ENCODE measurements at regions not wholly inside any gene's neighbourhood (a gene's known extent, or its start where the extent isn't known, plus 50 kb on each side); places are given as distances from the start of the nearest gene placed in this dataset.
"Not testable (repeated sequence)": the region's sequence is repeated elsewhere in the genome, so short reads cannot be mapped to it uniquely, and the experiment has no call there.

DNA sequence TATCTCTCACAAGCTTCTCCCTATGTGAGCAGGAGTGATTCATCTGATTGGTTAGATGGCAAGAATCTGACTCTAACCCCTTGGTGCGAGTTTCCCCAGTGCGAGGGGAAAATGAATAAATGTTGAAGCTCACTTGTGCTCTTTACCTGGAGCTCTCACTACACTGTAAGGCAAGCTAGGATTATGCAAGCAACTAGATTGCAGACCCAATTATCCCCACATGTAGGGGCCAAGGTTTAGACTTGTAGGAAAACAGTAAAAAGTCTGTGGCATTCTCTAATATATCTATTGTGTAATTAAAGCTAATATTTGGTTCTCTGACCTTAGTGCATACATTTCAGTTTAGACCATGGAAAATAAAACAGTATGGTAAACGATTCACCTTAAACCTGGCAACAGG lies 247.2 kb downstream of the UBE2NL start:
- TF ChIP-seq, protein P1, sequence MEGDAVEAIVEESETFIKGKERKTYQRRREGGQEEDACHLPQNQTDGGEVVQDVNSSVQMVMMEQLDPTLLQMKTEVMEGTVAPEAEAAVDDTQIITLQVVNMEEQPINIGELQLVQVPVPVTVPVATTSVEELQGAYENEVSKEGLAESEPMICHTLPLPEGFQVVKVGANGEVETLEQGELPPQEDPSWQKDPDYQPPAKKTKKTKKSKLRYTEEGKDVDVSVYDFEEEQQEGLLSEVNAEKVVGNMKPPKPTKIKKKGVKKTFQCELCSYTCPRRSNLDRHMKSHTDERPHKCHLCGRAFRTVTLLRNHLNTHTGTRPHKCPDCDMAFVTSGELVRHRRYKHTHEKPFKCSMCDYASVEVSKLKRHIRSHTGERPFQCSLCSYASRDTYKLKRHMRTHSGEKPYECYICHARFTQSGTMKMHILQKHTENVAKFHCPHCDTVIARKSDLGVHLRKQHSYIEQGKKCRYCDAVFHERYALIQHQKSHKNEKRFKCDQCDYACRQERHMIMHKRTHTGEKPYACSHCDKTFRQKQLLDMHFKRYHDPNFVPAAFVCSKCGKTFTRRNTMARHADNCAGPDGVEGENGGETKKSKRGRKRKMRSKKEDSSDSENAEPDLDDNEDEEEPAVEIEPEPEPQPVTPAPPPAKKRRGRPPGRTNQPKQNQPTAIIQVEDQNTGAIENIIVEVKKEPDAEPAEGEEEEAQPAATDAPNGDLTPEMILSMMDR (IDR thresholded peaks at IDR 0.05): not testable (repeated sequence)
- TF ChIP-seq POLR2AphosphoS5, POLR2A (IDR thresholded peaks at IDR 0.05): not testable (repeated sequence)

All from upper lobe of left lung (tissue), 4 donors.